ENCODE measurements at regions not wholly inside any gene's neighbourhood (a gene's known extent, or its start where the extent isn't known, plus 50 kb on each side); places are given as distances from the start of the nearest gene placed in this dataset.

DNA sequence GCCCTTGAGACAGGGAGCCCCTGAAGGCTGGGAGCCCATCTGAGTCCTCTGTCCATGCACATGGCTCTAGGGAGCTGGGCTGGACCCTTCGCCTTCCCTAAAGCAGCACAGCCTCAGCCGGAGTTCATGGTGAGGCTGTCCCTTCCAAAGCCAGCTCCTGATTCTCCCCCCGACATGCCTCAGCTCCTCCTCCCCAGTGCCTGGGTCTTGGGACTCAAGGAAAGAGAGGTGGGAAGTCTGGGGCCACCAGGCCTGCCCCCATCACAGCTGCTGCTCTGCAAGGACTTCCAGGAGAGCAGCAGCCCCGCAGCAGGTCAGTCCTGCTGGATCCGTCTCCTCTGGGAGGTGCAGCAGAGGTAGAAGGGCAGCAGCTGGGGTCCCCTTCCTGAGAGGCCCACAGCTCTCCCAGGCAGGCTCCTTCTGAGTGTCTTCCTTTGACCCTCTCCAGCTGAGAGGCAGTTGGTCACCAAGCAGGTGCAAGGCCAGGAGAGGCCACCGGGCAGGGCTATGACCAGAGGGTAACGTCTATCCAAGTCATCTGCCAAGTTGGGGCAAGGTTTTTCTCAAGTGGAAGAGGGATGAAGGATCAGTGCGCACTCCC, 90.5 kb downstream of the ADRA2C start:
- WGBS (ENCODE audit: low lambda C conversion rate, missing lambda C conversion rate): 76% methylated on average over 8 of the region's 8 CpGs
- no peaks in the 10 kb centered on the region for H3K9me2 ChIP-seq (replicated peaks; ENCODE audit: insufficient read depth)

GRCh38 chr4:3857269-3857926, 91.2 kb downstream of the ADRA2C start:
- TF ChIP-seq EZH2phosphoT487 (IDR thresholded peaks at IDR 0.05; ENCODE audit: low read depth, severe bottlenecking, unreplicated experiment) (no peak), CTCF (IDR thresholded peaks at IDR 0.05; ENCODE audit: poor library complexity) (no peak), EZH2 (IDR thresholded peaks at IDR 0.05; ENCODE audit: borderline replicate concordance) (no peak)

More for the DNA sequence above, 90.5 kb downstream of the ADRA2C start:
- Histone ChIP-seq H3K4me1 (ENCODE audit: insufficient read depth) (no peaks in the 10 kb centered on the region), H2AFZ (no peak overlapping the region), H3K36me3 (replicated peaks; ENCODE audit: insufficient read depth, low read depth) (no peaks in the 10 kb centered on the region), H4K20me1 (ENCODE audit: insufficient read depth, poor library complexity, severe bottlenecking) (no peaks in the 10 kb centered on the region), H3K4me2 (no peak overlapping the region), H3K27me3 (peaks cover 6% of the 10 kb centered on the region), H3K79me2 (no peaks in the 10 kb centered on the region), H3K27ac (no peak overlapping the region), H3K4me3 (no peak overlapping the region), H3K9me3 (ENCODE audit: low read depth) (no peaks in the 10 kb centered on the region)
- TF ChIP-seq EZH2 (IDR thresholded peaks at IDR 0.05; ENCODE audit: borderline replicate concordance): no peak
- no peak for TF ChIP-seq EZH2phosphoT487 (IDR thresholded peaks at IDR 0.05; ENCODE audit: low read depth, severe bottlenecking, unreplicated experiment)
- TF ChIP-seq CTCF (IDR thresholded peaks at IDR 0.05; ENCODE audit: poor library complexity): no peak
- DNase-seq (ENCODE audit: low spot score): no peak

GRCh38 chr4:3858046-3858730, 92.0 kb downstream of the ADRA2C start:
- no peaks in the 10 kb centered on the region for H3K9me3 ChIP-seq (ENCODE audit: low read depth)
- TF ChIP-seq EZH2phosphoT487 (IDR thresholded peaks at IDR 0.05; ENCODE audit: low read depth, severe bottlenecking, unreplicated experiment): no peak
- no peaks in the 10 kb centered on the region for H3K36me3 ChIP-seq (replicated peaks; ENCODE audit: insufficient read depth, low read depth)
- DNase-seq (ENCODE audit: low spot score): no peak
- H3K27me3 ChIP-seq: peaks cover 16% of the 10 kb centered on the region
- no peaks in the 10 kb centered on the region for H4K20me1 ChIP-seq (ENCODE audit: insufficient read depth, poor library complexity, severe bottlenecking)
- H3K4me2 ChIP-seq: no peak overlapping the region
- H3K79me2 ChIP-seq: no peaks in the 10 kb centered on the region
- no peak overlapping the region for H3K4me3 ChIP-seq
- H2AFZ ChIP-seq: no peak overlapping the region
- no peaks in the 10 kb centered on the region for H3K4me1 ChIP-seq (ENCODE audit: insufficient read depth)
- H3K9me2 ChIP-seq (replicated peaks; ENCODE audit: insufficient read depth): no peaks in the 10 kb centered on the region
- H3K27ac ChIP-seq: no peak overlapping the region
- 76% methylated on average over 5 of the region's 6 CpGs for WGBS (ENCODE audit: low lambda C conversion rate, missing lambda C conversion rate)

More at GRCh38 chr4:3857269-3857926, 91.2 kb downstream of the ADRA2C start:
- Histone ChIP-seq H3K36me3 (replicated peaks; ENCODE audit: insufficient read depth, low read depth) (no peaks in the 10 kb centered on the region), H3K9me3 (ENCODE audit: low read depth) (no peaks in the 10 kb centered on the region), H3K27me3 (peaks cover 11% of the 10 kb centered on the region), H3K27ac (no peak overlapping the region), H3K4me2 (no peak overlapping the region), H2AFZ (no peak overlapping the region), H3K4me1 (ENCODE audit: insufficient read depth) (no peaks in the 10 kb centered on the region), H4K20me1 (ENCODE audit: insufficient read depth, poor library complexity, severe bottlenecking) (no peaks in the 10 kb centered on the region), H3K4me3 (no peak overlapping the region), H3K79me2 (no peaks in the 10 kb centered on the region), H3K9me2 (replicated peaks; ENCODE audit: insufficient read depth) (no peaks in the 10 kb centered on the region)
- DNase-seq (ENCODE audit: low spot score): no peak
- 77% methylated on average over 8 of the region's 9 CpGs for WGBS (ENCODE audit: low lambda C conversion rate, missing lambda C conversion rate)

All from hepatocyte (in vitro differentiated cells).